OCI-LY1 (cell line): ENCODE measurements at regions not wholly inside any gene's neighbourhood (a gene's known extent, or its start where the extent isn't known, plus 50 kb on each side); places are given as distances from the start of the nearest gene placed in this dataset.

Experiments used
- H2AFZ ChIP-seq: fragments of 200-600 bp; sonication (generic), shearing (Covaris generic); 2 replicates; pipeline ENCODE4 v1.6.0; 2014; ENCODE audit warnings: antibody characterized with exemption, mild to moderate bottlenecking, low read length
- H3F3A ChIP-seq: fragments of 200-600 bp; sonication (generic), shearing (Covaris generic); 2 replicates; pipeline ENCODE4 v1.6.0; 2014; ENCODE audit warnings: mild to moderate bottlenecking, antibody characterized with exemption, low read length, moderate library complexity; ENCODE audit not compliant: insufficient read depth
- H3K27ac ChIP-seq: fragments of 200-600 bp; sonication (generic); 2 replicates; pipeline ENCODE4 v1.5.1; 2014; ENCODE audit warnings: low read length, mixed run types, mild to moderate bottlenecking, low read depth; ENCODE audit not compliant: poor library complexity, severe bottlenecking
- H3K27me3 ChIP-seq: fragments of 200-600 bp; sonication (generic); 2 replicates; pipeline ENCODE4 v1.6.0; 2014; ENCODE audit warnings: antibody characterized with exemption, mild to moderate bottlenecking, low read length, moderate library complexity; ENCODE audit not compliant: insufficient read depth
- H3K36me3 ChIP-seq: fragments of 200-600 bp; sonication (generic); 2 replicates; pipeline ENCODE4 v1.6.1; 2014; ENCODE audit warnings: mild to moderate bottlenecking, antibody characterized with exemption, low read length, moderate library complexity, mixed read lengths; ENCODE audit not compliant: insufficient read depth
- H3K4me1 ChIP-seq: fragments of 200-600 bp; sonication (generic); 2 replicates; pipeline ENCODE4 v1.5.1; 2014; ENCODE audit warnings: mild to moderate bottlenecking, low read length, moderate library complexity; ENCODE audit not compliant: insufficient read depth, severe bottlenecking
- H3K4me2 ChIP-seq: fragments of 200-600 bp; sonication (generic), shearing (Covaris generic); 2 replicates; pipeline ENCODE4 v1.6.1; 2014; ENCODE audit warnings: low read length
- H3K4me3 ChIP-seq: fragments of 200-600 bp; sonication (generic); 2 replicates; pipeline ENCODE4 v1.5.1; 2014; ENCODE audit warnings: low read length, low read depth, mild to moderate bottlenecking, mixed read lengths; ENCODE audit not compliant: poor library complexity, severe bottlenecking
- H3K79me2 ChIP-seq: fragments of 200-600 bp; shearing (Covaris generic); 2 replicates; pipeline ENCODE4 v1.6.1; 2016; ENCODE audit warnings: mixed run types, low read length, mixed read lengths; ENCODE audit not compliant: insufficient read depth
- H3K9ac ChIP-seq: fragments of 200-600 bp; sonication (generic), shearing (Covaris generic); 2 replicates; pipeline ENCODE4 v1.6.1; 2014; ENCODE audit warnings: mild to moderate bottlenecking, low read length, mixed read lengths
- H3K9me2 ChIP-seq: fragments of 200-600 bp; sonication (generic), shearing (Covaris generic); 2 replicates; pipeline ENCODE4 v1.6.1; 2014; ENCODE audit warnings: low read depth, mild to moderate bottlenecking, low read length, mixed read lengths
- H3K9me3 ChIP-seq: fragments of 200-600 bp; shearing (Covaris generic); 2 replicates; pipeline ENCODE4 v1.6.1; 2014; ENCODE audit warnings: low read length, mixed read lengths
- H4K20me1 ChIP-seq: fragments of 200-600 bp; sonication (generic), shearing (Covaris generic); 2 replicates; pipeline ENCODE4 v1.6.0; 2016; ENCODE audit warnings: mild to moderate bottlenecking, low read length; ENCODE audit not compliant: insufficient read depth
- CTCF ChIP-seq: fragments of 200-600 bp; sonication (generic), shearing (Covaris generic); IDR thresholded peaks from 2 replicates; pipeline ENCODE4 v1.5.1; 2017; ENCODE audit warnings: mild to moderate bottlenecking, antibody characterized with exemption, low read length, moderate library complexity, mixed read lengths
- EZH2 ChIP-seq: fragments of 200-600 bp; sonication (generic), shearing (Covaris generic); IDR thresholded peaks from 2 replicates; pipeline ENCODE4 v1.8.0; 2017; ENCODE audit warnings: borderline replicate concordance, mixed run types, mild to moderate bottlenecking, antibody characterized with exemption, low read length, moderate library complexity, mixed read lengths

GRCh38 chr9:93818827-93819472 lies 136.2 kb downstream of the BARX1 start:
- no peaks in the 10 kb centered on the region for H3K4me1 ChIP-seq
- no peaks in the 10 kb centered on the region for H3K9me2 ChIP-seq
- H4K20me1 ChIP-seq, result no peaks in the 10 kb centered on the region
- H3K9me3 ChIP-seq, result no peaks in the 10 kb centered on the region
- H3K4me2 ChIP-seq, result no peak overlapping the region
- H2AFZ ChIP-seq, result no peak overlapping the region
- no peak overlapping the region for H3K4me3 ChIP-seq
- H3K27ac ChIP-seq, result no peak overlapping the region
- H3K27me3 ChIP-seq, result 0 out of 2 replicates have a peak, but pooled peaks cover 5% of the 10 kb centered on the region
- no peaks in the 10 kb centered on the region for H3F3A ChIP-seq
- H3K79me2 ChIP-seq, result no peaks in the 10 kb centered on the region
- TF ChIP-seq CTCF, result no peak
- TF ChIP-seq EZH2, result no peak
- H3K9ac ChIP-seq, result no peak overlapping the region
- no peaks in the 10 kb centered on the region for H3K36me3 ChIP-seq

- Histone ChIP-seq H3K4me1 (no peaks in the 10 kb centered on the region), H2AFZ (no peak overlapping the region), H3F3A (no peaks in the 10 kb centered on the region), H3K79me2 (no peaks in the 10 kb centered on the region), H3K27ac (no peak overlapping the region), H3K9ac (no peak overlapping the region), H3K4me3 (no peak overlapping the region), H3K27me3 (0 out of 2 replicates have a peak, but pooled peaks cover 5% of the 10 kb centered on the region), H3K9me3 (no peaks in the 10 kb centered on the region), H3K4me2 (no peak overlapping the region), H3K36me3 (no peaks in the 10 kb centered on the region), H3K9me2 (no peaks in the 10 kb centered on the region), H4K20me1 (no peaks in the 10 kb centered on the region)
- TF ChIP-seq EZH2 (no peak), CTCF (no peak)
Observed at GRCh38 chr9:93818237-93818636, 136.9 kb downstream of the BARX1 start.

- no peaks in the 10 kb centered on the region for H3K9me3 ChIP-seq
- TF ChIP-seq EZH2 (no peak), CTCF (no peak)
- no peak overlapping the region for H3K4me3 ChIP-seq
- H3K79me2 ChIP-seq, result no peaks in the 10 kb centered on the region
- no peaks in the 10 kb centered on the region for H3K9me2 ChIP-seq
- no peak overlapping the region for H3K9ac ChIP-seq
- H3K36me3 ChIP-seq, result no peaks in the 10 kb centered on the region
- H3K4me2 ChIP-seq, result no peak overlapping the region
- no peaks in the 10 kb centered on the region for H3K4me1 ChIP-seq
- no peak overlapping the region for H3K27ac ChIP-seq
- no peaks in the 10 kb centered on the region for H3F3A ChIP-seq
- H2AFZ ChIP-seq, result no peak overlapping the region
- no peaks in the 10 kb centered on the region for H3K27me3 ChIP-seq
- no peaks in the 10 kb centered on the region for H4K20me1 ChIP-seq
Observed at GRCh38 chr9:93815677-93816076, 139.5 kb downstream of the BARX1 start.
